ENCODE measurements at regions not wholly inside any gene's neighbourhood (a gene's known extent, or its start where the extent isn't known, plus 50 kb on each side); places are given as distances from the start of the nearest gene placed in this dataset.

GRCh38 chr4:111268769-111269414 lies 646.0 kb upstream of the PITX2 start:
- no peak overlapping the region for H3K27ac ChIP-seq
- no peaks in the 10 kb centered on the region for H3K4me1 ChIP-seq (replicated peaks in 1 of 2)
- TF ChIP-seq CTCF (IDR thresholded peaks at IDR 0.05) (no peak), POLR2A (IDR thresholded peaks at IDR 0.05) (no peak)
- no peaks in the 10 kb centered on the region for H3K36me3 ChIP-seq (replicated peaks in 1 of 2)
- WGBS, 4 donors = 45 to 74% (median 65%) methylated on average over 2 of the region's 2 CpGs
- no peaks in the 10 kb centered on the region for H3K9me3 ChIP-seq (replicated peaks in 1 of 3)
- H3K27me3 ChIP-seq = no peaks in the 10 kb centered on the region
- no peak for DNase-seq
- H3K4me3 ChIP-seq = no peak overlapping the region
- intact Hi-C loops (cut with DNase I) = no loop called here

- no peak overlapping the region for H3K4me3 ChIP-seq
- no peaks in the 10 kb centered on the region for H3K4me1 ChIP-seq (replicated peaks in 1 of 2)
- no peak for TF ChIP-seq POLR2A (IDR thresholded peaks at IDR 0.05)
- no peak for DNase-seq
- intact Hi-C loops (cut with DNase I) = no loop called here
- H3K27me3 ChIP-seq = no peaks in the 10 kb centered on the region
- H3K36me3 ChIP-seq (replicated peaks in 1 of 2) = no peaks in the 10 kb centered on the region
- H3K27ac ChIP-seq = no peak overlapping the region
- 26 to 36% (median 30%) methylated on average over 2 of the region's 2 CpGs for WGBS, 4 donors
- H3K9me3 ChIP-seq (replicated peaks in 1 of 3) = no peaks in the 10 kb centered on the region
Measured at GRCh38 chr4:111269439-111269838, 646.6 kb upstream of the PITX2 start.

- H3K9me3 ChIP-seq (replicated peaks in 1 of 3) = no peaks in the 10 kb centered on the region
- intact Hi-C loops (cut with DNase I) = no loop called here
- DNase-seq = no peak
- WGBS, 4 donors = 80 to 83% (median 81%) methylated on average over 3 of the region's 3 CpGs
- no peaks in the 10 kb centered on the region for H3K4me1 ChIP-seq (replicated peaks in 1 of 2)
- H3K27ac ChIP-seq = no peak overlapping the region
- H3K36me3 ChIP-seq (replicated peaks in 1 of 2) = no peaks in the 10 kb centered on the region
- no peak for TF ChIP-seq CTCF (IDR thresholded peaks at IDR 0.05)
- TF ChIP-seq POLR2A (IDR thresholded peaks at IDR 0.05) = no peak
- no peak overlapping the region for H3K4me3 ChIP-seq
- no peaks in the 10 kb centered on the region for H3K27me3 ChIP-seq
Measured at GRCh38 chr4:111274060-111274459, 651.2 kb upstream of the PITX2 start.

GRCh38 chr4:111274486-111274885 lies 651.6 kb upstream of the PITX2 start:
- Histone ChIP-seq H3K27me3 (no peaks in the 10 kb centered on the region), H3K4me3 (no peak overlapping the region), H3K27ac (no peak overlapping the region), H3K9me3 (replicated peaks in 1 of 3) (no peaks in the 10 kb centered on the region), H3K4me1 (replicated peaks in 1 of 2) (no peaks in the 10 kb centered on the region), H3K36me3 (replicated peaks in 1 of 2) (no peaks in the 10 kb centered on the region)
- TF ChIP-seq CTCF (IDR thresholded peaks at IDR 0.05) (no peak), POLR2A (IDR thresholded peaks at IDR 0.05) (no peak)
- WGBS, 4 donors = 42 to 55% (median 49%) methylated on average over 6 of the region's 6 CpGs
- no peak for DNase-seq
- intact Hi-C loops (cut with DNase I) = no loop called here

GRCh38 chr4:111281219-111281618 lies 658.3 kb upstream of the PITX2 start:
- intact Hi-C loops (cut with DNase I) = no loop called here
- Histone ChIP-seq H3K4me1 (replicated peaks in 1 of 2) (no peaks in the 10 kb centered on the region), H3K9me3 (replicated peaks in 1 of 3) (no peaks in the 10 kb centered on the region), H3K27ac (no peak overlapping the region), H3K4me3 (no peak overlapping the region), H3K36me3 (replicated peaks in 1 of 2) (no peaks in the 10 kb centered on the region), H3K27me3 (no peaks in the 10 kb centered on the region)
- no peak for DNase-seq
- TF ChIP-seq POLR2A (IDR thresholded peaks at IDR 0.05) = no peak
- no peak for TF ChIP-seq CTCF (IDR thresholded peaks at IDR 0.05)
- WGBS, 4 donors = 76 to 86% (median 83%) methylated on average over 5 of the region's 5 CpGs
